NCI-H2227 (cell line): ENCODE measurements at regions not wholly inside any gene's neighbourhood (a gene's known extent, or its start where the extent isn't known, plus 50 kb on each side); places are given as distances from the start of the nearest gene placed in this dataset.
"Not testable (repeated sequence)": the region's sequence is repeated elsewhere in the genome, so short reads cannot be mapped to it uniquely, and the experiment has no call there.

ENCODE experiments used
- DNase-seq: peaks from one replicate; lab custom pipeline; 2025; ENCODE audit not compliant: unreplicated experiment; lab: John Stamatoyannopoulos, UW

DNA sequence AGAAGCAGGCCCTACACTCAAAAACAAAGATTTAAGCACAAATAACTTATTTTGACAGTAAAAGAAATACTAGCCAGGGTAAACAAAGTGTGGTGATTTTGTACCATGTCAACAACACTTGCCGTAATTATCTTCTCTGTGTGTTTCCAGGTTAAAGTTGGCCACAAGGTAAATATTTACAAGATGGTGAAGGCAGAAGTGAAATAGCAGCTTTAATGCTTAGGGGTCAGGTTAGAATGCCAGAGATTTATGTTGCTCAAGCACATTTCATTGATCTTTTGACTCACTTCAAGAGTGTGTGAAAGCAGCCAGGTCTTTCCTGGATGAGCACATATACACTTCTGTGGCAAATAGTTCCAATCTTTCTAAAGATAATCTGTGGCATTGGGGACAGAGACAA, 270.2 kb upstream of the LUZP2 start:
- DNase-seq: peak; percentile 10

DNA sequence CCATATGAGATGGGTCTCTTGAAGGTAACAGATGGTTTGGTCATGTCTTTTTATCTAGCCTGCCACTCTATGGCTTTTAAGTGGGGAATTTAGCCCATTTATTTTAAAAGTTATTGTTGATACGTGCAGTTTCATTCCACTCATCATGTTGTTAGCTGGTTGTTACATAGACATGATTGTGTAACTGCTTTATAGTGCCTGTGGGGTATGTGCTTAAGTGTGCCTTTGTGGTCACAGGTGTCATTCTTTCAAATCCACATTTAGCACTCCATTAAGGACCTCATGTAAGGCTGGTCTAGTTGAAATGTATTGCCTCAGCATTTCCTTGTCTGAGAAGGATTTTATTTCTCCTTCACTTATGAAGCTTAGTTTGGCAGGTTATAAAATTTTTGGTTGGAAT, 263.8 kb upstream of the LUZP2 start:
- DNase-seq: no peak

DNA sequence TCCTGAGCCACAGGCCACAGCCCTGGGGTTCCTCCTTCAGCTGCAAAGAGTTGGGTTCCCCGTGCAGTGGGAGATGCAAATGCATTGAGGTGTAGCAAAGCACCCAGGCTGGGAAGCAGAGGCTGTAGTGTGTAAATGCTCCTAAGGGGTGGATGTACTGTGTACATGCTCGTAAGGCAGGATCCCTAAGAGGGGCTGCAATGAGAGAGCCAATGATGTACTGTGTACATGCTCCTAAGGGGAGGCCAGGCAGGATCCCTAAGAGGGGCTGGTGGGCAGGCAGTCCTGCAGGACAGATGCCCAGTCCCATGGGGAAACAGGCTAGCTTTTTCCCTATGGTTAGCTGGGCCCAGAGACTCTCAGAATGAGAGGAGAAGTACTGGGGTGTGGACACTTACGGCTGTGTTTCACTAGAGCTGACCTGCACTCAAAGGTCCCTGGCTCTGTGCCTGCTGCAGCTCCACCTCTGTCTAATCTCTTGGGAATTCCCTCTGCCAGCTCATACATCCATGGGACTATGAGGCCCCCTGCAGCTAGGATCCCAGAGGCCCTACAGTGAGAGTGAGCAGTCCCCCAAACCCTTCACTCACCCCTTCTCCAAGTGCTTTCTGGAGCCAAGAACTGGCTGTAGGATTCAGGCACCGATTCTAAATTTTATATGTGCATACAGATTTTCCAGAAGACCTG, 261.9 kb upstream of the LUZP2 start:
- no peak for DNase-seq

DNA sequence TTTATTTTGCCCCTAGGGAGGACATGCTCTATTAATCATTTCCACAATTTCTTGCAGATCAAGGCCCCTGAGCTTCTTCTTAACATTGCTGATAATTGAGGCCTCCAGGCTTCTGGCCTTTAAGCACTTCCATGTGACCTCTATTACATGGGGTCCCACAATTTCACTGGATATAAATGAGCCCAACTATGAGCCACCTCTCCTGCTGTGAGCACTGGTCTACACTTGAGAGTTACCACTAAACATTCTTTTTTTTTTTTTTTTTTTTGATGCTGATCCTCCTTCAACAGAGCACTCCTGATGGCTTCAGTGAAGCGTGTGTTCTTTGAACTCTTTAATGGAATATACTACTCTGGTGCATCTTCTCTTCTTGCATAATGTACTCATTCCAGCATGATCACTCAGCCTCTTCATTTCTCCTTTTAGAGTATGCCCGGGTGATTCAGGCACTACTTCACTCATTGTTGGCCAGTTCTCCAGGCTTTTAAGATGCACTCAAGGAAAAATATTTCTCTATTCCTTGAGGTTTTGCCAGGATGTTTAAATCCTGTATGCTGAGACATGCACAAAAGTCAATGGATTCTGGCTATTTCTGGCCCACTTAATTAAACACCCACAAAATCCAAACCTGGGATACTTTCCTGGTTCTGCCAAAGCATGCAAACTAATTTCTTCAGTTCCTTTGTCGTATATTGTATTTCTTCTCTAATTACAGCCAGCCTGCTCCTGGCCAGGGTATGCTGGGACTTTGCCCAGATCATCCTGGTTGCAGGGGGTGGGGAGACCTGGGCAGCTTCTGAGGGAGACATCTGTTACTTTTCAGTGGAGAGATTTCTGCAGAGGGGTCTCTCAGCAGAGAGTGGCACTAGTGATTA, 257.8 kb upstream of the LUZP2 start:
- no peak for DNase-seq

DNA sequence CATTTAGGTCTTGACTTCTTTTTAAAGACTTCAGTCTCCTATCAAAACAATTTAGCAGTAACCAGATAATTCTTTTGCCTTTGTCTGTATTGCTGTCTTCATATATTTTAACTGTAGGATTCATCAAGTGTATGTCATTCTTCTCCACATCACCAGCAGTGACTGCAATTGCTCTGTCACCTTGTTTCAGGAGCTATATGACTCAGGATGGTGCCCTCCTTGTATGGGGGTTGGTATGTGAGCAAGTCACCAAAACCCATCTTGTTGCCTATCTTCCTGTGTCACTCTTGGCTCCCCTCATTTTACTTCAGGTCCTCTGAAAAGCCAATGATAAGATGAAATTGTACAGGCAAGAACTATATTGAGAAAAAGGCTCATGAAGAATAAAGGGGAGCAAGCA, 256.9 kb upstream of the LUZP2 start:
- no peak for DNase-seq

DNA sequence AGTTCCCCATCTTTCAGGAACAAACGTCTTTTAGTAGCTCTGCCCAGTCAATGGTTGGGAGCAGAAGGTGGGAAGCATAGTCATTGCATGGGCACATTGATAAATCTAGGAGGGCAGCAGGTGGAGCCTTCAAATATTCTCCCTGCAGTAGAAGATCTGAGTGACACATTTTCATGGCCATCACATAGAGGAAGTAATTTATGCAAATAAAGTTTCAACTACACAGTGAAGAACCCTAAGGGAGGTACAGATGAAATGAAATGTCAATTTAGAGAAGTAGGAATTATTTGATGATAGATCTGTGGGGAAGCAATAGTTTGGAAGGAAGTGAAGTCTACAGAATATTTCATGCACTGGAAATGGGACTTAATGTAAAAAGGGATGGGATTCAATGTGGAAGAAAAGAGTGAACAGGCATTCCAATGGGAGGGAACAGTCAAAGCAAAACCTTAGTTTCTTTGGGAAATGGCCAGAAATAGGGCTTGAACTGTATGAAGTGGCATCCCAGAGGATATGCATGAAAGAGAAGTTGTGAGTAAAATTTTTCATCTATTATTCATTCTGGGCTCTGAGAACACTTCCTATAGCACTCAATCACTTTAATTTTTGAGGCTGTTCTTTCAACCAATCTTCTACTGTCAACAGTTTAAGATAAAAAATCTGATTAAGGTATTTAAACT, 256.2 kb upstream of the LUZP2 start:
- no peak for DNase-seq

DNA sequence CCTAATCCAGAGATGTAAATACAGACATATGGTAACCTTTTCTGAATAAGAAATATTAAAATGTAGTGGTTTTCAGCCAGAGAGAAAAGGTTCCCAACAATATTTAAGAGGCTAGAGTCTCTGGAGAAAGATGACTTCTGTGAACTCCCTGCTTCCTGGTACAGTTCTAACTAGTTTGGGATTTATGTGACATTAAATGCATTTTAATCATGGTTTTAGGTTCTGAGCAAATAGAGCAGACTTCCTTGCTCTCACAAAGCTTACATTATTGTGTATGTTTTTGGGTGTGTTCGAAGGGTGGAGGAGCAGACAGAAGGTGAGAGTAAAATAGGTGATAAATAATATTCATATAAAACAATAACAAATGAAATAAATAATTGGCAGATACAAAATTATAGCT, 250.1 kb upstream of the LUZP2 start:
- no peak for DNase-seq

DNA sequence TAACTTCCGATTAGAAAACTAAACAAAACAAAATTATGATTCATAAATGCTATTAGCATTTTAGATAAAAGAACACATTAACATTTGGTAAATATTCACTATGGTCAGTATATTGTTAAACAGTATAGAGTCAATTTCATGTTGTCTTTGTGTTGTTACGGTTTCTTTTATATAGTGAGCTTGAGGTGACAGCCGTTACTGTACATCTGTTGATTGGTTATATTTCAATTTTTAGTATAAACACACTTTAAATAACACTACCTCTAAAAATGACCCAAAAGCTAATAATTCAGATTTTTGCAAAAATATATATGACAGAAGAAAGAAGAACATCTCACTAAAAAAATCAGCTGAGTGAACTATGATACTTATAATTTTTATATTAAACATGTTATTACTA, 249.0 kb upstream of the LUZP2 start:
- no peak for DNase-seq

DNA sequence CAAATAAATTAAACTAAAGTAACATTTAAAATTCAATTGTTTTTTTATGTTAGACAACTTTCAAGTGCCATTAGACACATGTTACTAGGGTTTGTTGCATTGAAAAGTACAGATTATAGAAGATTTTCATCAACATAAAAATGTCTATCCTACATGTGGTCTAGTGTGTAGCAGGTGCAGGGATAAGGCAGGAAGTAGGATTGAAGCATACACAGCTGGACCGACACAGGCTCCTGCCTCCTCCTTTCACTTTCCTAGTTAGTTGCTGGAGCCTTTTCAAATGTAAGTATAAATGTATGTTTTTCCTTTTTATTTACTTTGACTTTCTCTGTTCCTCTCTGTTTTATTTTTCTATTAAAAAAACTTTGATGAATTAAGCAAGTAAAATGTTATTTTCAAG, 246.9 kb upstream of the LUZP2 start:
- no peak for DNase-seq

DNA sequence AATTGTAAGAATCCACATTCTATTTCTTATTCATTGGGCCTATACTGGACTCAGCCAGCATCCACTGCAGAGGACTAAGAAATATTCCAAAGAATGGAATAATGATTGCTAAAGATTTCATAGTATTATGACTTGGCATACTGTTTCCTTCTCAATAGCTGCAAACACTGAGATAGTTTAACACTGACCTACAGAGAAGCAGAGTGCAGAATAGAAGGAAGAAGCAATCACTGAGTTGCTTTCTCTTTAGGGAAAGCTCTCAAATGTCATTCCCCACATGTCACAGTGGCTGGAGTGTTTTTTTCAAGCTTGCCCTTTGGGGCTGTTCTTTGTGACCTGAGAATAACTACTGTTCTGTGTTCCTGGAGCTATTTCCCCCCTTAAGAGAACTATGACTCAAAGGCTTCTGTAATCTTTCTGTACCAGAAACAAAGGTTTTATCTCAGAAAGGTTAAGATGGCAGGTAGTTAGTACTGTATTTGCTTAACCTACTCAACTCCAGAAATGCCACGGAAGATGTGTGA, 243.6 kb upstream of the LUZP2 start:
- no peak for DNase-seq

DNA sequence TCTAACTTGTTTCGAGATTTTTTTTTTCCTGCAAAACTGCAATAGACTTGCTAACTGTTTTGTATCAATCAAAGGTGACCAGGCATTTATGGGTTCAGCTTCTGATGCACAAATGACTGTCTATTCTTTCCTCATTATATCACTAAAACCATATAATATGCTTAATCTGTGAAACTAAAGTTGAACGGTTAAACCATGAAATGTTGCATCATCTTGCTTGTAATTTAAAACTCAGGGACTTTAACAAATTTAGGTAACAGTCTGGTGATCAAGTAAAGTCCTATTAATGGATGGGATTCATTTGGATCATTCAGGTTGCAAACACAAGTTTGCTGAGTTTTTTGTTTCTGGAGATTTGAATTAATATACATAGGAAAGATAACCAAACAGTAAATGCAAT, 232.0 kb upstream of the LUZP2 start:
- no peak for DNase-seq

DNA sequence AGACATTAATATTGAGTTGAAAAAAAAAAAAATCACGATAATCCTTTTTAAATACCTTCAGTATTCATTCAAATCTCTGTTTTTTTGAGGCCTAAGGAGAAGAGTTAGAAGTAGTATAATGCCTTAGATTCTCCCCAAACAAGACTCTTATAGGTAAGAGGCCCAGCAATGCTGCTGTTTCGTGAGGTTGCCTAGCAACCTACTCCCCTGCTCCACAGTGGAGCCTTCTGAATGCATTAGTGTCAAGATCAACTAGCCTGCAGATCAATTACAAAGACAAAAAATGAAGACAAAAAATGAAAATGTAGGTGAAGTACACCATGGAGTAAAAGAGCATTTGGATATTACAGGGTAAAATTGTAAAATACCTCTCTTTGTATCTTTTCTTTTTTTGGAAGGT, 229.8 kb upstream of the LUZP2 start:
- peak; percentile 6 for DNase-seq

DNA sequence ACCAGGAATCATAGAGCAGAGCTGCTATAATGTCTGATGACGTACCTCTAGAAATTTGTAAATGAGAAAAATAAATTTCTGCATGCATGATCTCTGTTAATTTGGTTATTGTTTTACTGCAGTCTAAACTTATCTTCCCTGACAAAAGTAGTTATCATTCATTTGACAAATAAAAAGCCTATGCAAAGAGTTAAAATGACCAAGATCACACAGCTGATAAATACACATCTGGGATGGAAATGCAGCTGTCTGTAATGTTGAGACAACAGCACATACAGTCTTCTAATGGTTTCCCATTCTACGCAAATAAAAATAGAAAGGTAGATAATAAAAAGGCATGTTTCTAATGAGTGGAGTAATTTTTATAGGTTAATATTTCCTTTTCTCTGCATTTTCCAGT, 225.1 kb upstream of the LUZP2 start:
- DNase-seq: no peak

DNA sequence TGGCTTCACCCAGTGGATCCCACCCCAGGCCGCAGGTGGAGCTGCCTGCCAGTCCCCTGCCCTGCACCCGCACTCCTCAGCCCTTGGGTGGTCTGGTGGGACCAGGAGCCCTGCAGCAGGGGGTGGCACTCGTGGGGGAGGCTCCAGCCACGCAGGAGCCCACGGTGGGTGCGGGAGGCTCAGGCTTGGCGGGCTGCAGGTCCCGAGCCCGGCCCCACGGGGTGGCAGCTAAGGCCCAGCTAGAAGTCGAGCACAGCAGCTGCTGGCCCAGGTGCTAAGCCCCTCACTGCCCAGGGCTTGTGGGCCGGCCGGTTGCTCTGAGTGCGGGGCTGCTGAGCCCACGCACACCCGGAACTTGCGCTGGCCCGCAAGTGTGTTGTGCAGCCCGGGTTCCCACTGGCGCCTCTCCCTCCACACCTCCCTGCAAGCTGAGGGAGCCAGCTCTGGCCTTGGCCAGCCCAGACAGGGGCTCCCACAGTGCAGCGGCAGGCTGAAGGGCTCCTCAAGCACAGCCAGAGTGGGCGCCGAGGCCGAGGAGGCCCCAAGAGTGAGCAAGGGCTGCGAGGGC, 222.6 kb upstream of the LUZP2 start:
- not testable (repeated sequence) for DNase-seq

DNA sequence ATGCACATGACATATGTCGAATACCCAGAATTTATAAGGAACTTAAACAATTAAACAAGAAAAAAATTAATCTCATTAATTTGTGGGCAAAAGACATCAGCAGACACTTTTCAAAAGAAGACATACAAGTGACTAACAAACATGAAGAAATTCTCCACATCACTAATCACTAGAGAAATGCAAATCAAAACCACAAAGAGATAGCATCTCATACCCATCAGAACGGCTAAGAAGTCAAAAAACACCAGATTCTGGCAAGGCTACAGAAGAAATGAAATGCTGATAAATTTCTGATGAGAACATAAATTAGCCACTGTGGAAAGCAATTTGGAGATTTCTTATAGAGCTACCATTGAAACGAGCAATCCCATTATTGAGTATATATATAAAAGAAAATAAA, 210.6 kb upstream of the LUZP2 start:
- DNase-seq: no peak

DNA sequence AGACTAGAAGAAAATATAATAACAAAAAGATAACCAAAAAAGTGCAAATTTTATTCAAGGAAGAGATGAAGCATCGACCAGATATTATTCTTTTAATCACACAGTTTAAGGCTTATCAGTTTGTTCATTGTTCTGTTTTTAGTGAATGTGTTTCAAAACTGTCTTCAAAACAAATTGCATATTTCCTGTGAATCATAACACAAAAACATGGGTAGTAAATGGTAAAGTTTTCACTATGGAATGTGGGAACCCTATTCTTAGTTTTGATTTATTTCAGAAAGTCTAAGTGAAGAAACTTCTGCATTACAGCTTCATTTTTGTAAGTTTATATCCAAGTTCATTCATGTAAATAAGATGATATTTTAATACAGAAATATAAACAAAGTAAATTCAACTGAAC, 207.6 kb upstream of the LUZP2 start:
- no peak for DNase-seq

DNA sequence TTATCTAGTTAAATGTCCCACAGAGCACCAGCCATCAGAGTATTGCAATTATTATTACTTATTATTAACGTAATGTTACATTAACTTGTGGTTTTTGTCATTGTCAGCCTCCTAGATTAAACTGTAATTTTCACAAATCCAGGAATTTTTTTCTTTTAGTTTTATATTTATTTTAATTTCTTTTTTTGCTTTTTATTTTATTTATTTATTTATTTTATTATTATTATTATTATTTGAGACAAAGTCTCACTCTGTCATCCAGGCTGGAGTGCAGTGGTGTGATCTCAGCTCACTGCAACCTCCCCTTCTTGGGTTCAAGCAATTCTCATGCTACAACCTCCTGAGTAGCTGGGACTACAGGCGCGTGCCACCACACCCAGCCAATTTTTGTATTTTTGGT, 202.9 kb upstream of the LUZP2 start:
- no peak for DNase-seq

DNA sequence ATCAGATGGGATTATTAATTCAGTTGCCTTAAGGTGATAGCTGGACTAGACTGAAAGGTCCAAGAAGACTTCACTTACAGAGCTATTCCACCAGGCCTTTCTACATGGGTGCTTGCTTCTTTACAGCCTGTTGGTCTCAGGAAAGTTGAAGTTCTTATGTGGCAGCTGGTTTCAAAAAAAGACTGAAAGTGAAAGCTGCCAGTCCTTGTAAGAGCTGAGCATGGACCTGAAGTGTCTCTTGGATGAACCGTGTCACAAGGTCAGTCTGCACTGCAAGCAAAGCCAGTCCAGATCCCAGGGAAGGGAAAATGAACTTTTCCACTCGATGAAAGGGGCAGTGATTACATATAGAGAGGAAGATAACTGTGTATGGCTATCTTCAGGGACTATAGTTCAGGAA, 201.5 kb upstream of the LUZP2 start:
- no peak for DNase-seq

DNA sequence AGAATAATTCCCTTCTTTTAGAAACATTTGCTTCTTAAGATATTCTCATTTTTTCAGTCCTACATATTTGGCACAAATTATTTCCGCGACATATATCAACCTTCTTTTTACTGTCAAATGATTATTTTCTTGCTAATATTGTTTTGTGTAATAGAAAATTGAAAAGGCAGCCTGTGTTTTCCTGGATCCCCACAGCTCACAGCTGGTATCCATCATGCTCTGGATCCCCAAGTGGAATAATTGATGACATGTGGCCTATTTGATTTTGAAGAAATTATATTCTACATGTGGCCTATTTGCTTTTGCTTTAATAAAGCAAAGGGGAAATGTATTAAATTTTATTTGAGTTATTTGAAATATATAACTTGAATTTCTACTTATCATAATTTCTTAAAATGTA, 199.4 kb upstream of the LUZP2 start:
- no peak for DNase-seq

DNA sequence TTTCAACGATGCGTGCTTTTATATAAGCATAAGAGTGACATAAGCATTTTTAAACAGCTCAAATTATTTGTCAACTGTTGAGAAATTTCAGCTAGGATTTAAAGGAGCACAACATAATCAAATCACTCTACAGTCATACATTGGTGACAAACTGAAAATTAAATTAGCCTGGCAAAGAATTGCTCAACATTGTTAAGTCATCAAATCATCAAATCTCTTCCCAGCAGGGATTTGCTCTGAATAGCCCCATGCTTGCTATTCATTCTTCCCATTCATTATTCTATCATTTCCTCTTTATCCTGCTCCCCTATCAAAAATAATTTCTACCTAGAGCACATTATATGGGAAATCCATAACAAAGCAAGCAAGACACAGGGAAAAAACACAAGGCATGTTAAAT, 198.7 kb upstream of the LUZP2 start:
- no peak for DNase-seq

DNA sequence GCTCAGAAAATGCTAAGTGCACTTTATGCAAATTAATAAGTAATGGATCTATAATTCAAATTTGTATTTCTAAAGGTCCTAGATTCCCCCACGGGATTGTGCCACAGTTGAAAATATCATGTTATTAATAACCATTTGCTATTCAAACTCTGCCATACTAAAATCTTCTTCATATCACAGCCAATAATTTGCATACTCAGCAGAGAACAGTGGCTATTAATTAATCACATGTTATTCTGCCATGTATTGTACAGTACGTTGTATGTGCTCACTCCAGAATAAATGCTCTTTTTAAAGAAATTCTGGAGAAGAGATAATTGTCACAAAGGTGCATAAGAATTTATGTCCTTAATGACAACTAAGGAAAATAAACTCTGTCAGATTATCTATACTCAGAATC, 184.9 kb upstream of the LUZP2 start:
- DNase-seq: no peak
